Neural cell (in vitro differentiated cells): ENCODE measurements at regions not wholly inside any gene's neighbourhood (a gene's known extent, or its start where the extent isn't known, plus 50 kb on each side); places are given as distances from the start of the nearest gene placed in this dataset.

Source experiments
- H2AFZ ChIP-seq: fragments of 200-600, 300-800 bp; sonication (generic), shearing (Covaris generic); 2 replicates; pipeline ENCODE4 v1.6.0; 2014; ENCODE audit warnings: low read depth, mild to moderate bottlenecking, antibody characterized with exemption, low read length, moderate library complexity
- H3F3A ChIP-seq: fragments of 200-600 bp; shearing (Covaris generic); 2 replicates; pipeline ENCODE4 v1.6.1; 2016; ENCODE audit warnings: mild to moderate bottlenecking, moderate library complexity, mixed read lengths, antibody characterized with exemption, low read length; ENCODE audit not compliant: insufficient read depth, poor library complexity, severe bottlenecking
- H3K27ac ChIP-seq: fragments of 200-600, 300-800 bp; sonication (generic), shearing (Covaris generic); 2 replicates; pipeline ENCODE4 v1.5.1; 2014; ENCODE audit warnings: mild to moderate bottlenecking, low read length, moderate library complexity
- H3K27me3 ChIP-seq: fragments of 300-800, 200-600 bp; sonication (generic), shearing (Covaris generic); 2 replicates; pipeline ENCODE4 v1.6.0; 2014; ENCODE audit warnings: mild to moderate bottlenecking, low read depth, low read length, moderate library complexity; ENCODE audit not compliant: insufficient read depth
- H3K36me3 ChIP-seq: fragments of 300-800, 200-600 bp; sonication (generic), shearing (Covaris generic); 2 replicates; pipeline ENCODE4 v1.5.1; 2014; ENCODE audit warnings: mild to moderate bottlenecking, antibody characterized with exemption, low read length, moderate library complexity; ENCODE audit not compliant: insufficient read depth
- H3K4me2 ChIP-seq: fragments of 300-800, 200-600 bp; sonication (generic), shearing (Covaris generic); 2 replicates; pipeline ENCODE4 v1.6.0; 2014; ENCODE audit warnings: mild to moderate bottlenecking, low read length
- H3K4me3 ChIP-seq: fragments of 300-800, 200-600 bp; sonication (generic), shearing (Covaris generic); 2 replicates; pipeline ENCODE4 v1.5.1; 2014; ENCODE audit warnings: mild to moderate bottlenecking, low read length, moderate library complexity
- H3K79me2 ChIP-seq: fragments of 200-600 bp; shearing (Covaris generic); replicated peaks from 2 replicates; pipeline ENCODE4 v1.6.0; 2014; ENCODE audit warnings: mild to moderate bottlenecking, low read length, moderate library complexity; ENCODE audit not compliant: insufficient read depth
- H3K9ac ChIP-seq: fragments of 300-800, 200-600 bp; sonication (generic), shearing (Covaris generic); 2 replicates; pipeline ENCODE4 v1.6.1; 2016; ENCODE audit warnings: mild to moderate bottlenecking, low read length, mixed read lengths
- H3K9me2 ChIP-seq: fragments of 200-600 bp; shearing (Covaris generic); 2 replicates; pipeline ENCODE4 v1.6.1; 2016; ENCODE audit warnings: mild to moderate bottlenecking, low read length, mixed read lengths; ENCODE audit not compliant: insufficient read depth
- H3K9me3 ChIP-seq: fragments of 200-600, 300-800 bp; sonication (generic), shearing (Covaris generic); 2 replicates; pipeline ENCODE4 v1.6.1; 2016; ENCODE audit warnings: mild to moderate bottlenecking, mixed run types, low read length, moderate library complexity, mixed read lengths
- H4K20me1 ChIP-seq: fragments of 200-600 bp; shearing (Covaris generic); 2 replicates; pipeline ENCODE4 v1.6.1; 2016; ENCODE audit warnings: mild to moderate bottlenecking, mixed run types; ENCODE audit not compliant: insufficient read depth
- EP300 ChIP-seq: fragments of 450-650 bp; conservative IDR thresholded peaks from 2 replicates; pipeline ENCODE4 v1.6.1; 2014; ENCODE audit warnings: antibody characterized with exemption, mild to moderate bottlenecking, moderate library complexity; ENCODE audit not compliant: poor library complexity, severe bottlenecking
- EZH2 ChIP-seq: fragments of 200-600, 300-800 bp; shearing (Covaris generic), sonication (generic); IDR thresholded peaks from 2 replicates; pipeline ENCODE4 v1.6.1; 2014; ENCODE audit warnings: antibody characterized with exemption, low read length, borderline replicate concordance, mild to moderate bottlenecking; ENCODE audit not compliant: insufficient read depth, poor library complexity, severe bottlenecking
- MXI1 ChIP-seq: fragments of 450-650 bp; conservative IDR thresholded peaks from 2 replicates; pipeline ENCODE4 v1.6.1; 2014; ENCODE audit warnings: antibody characterized with exemption, mild to moderate bottlenecking; ENCODE audit not compliant: poor library complexity, severe bottlenecking
- POLR2AphosphoS5 ChIP-seq: IDR thresholded peaks from 2 replicates; pipeline ENCODE4 v1.6.1; 2012
- RAD21 ChIP-seq: fragments of 450-650 bp; conservative IDR thresholded peaks from 2 replicates; pipeline ENCODE4 v1.6.1; 2014; ENCODE audit warnings: antibody characterized with exemption, mild to moderate bottlenecking, moderate library complexity
- REST ChIP-seq: IDR thresholded peaks from 2 replicates; pipeline ENCODE4 v1.6.1; 2012; ENCODE audit warnings: borderline replicate concordance
- SMC3 ChIP-seq: fragments of 450-650 bp; conservative IDR thresholded peaks from 2 replicates; pipeline ENCODE4 v1.6.1; 2014; ENCODE audit warnings: antibody characterized with exemption, mild to moderate bottlenecking, moderate library complexity; ENCODE audit not compliant: poor library complexity
- TAF1 ChIP-seq: IDR thresholded peaks from 2 replicates; pipeline ENCODE4 v1.6.1; 2012; ENCODE audit warnings: low read depth

GRCh38 chr16:50868577-50868976 lies 126.7 kb downstream of the CYLD start:
- Histone ChIP-seq H3K9ac (no peak overlapping the region), H3K9me2 (no peaks in the 10 kb centered on the region), H3K27ac (no peak overlapping the region), H3K79me2 (no peaks in the 10 kb centered on the region), H3K36me3 (no peaks in the 10 kb centered on the region), H3F3A (no peaks in the 10 kb centered on the region), H3K4me3 (no peak overlapping the region), H3K27me3 (no peaks in the 10 kb centered on the region), H3K4me2 (no peak overlapping the region), H2AFZ (no peak overlapping the region), H3K9me3 (no peaks in the 10 kb centered on the region), H4K20me1 (no peaks in the 10 kb centered on the region)
- no peak for TF ChIP-seq TAF1
- no peak for TF ChIP-seq MXI1
- TF ChIP-seq EP300 = no peak
- TF ChIP-seq POLR2AphosphoS5 = no peak
- no peak for TF ChIP-seq RAD21
- no peak for TF ChIP-seq EZH2
- TF ChIP-seq SMC3 = no peak

GRCh38 chr16:50866806-50867205 lies 124.9 kb downstream of the CYLD start:
- Histone ChIP-seq H3K9me2 (no peaks in the 10 kb centered on the region), H4K20me1 (no peaks in the 10 kb centered on the region), H3K4me2 (no peak overlapping the region), H3K4me3 (no peak overlapping the region), H3K27ac (no peak overlapping the region), H3K9ac (no peak overlapping the region), H3K79me2 (no peaks in the 10 kb centered on the region), H3K27me3 (no peaks in the 10 kb centered on the region), H3K36me3 (no peaks in the 10 kb centered on the region), H3K9me3 (no peaks in the 10 kb centered on the region), H3F3A (no peaks in the 10 kb centered on the region), H2AFZ (no peak overlapping the region)
- no peak for TF ChIP-seq SMC3
- TF ChIP-seq TAF1 = no peak
- no peak for TF ChIP-seq MXI1
- TF ChIP-seq REST = no peak
- no peak for TF ChIP-seq EZH2

- no peaks in the 10 kb centered on the region for H3K27me3 ChIP-seq
Observed at GRCh38 chr16:50864386-50864785, 122.5 kb downstream of the CYLD start.

More at GRCh38 chr16:50864386-50864785, 122.5 kb downstream of the CYLD start:
- no peak overlapping the region for H3K27ac ChIP-seq
- TF ChIP-seq REST = no peak
- TF ChIP-seq SMC3 = no peak
- TF ChIP-seq EP300 = no peak
- no peaks in the 10 kb centered on the region for H3K79me2 ChIP-seq
- H3F3A ChIP-seq = no peaks in the 10 kb centered on the region
- no peaks in the 10 kb centered on the region for H4K20me1 ChIP-seq
- no peak overlapping the region for H3K4me2 ChIP-seq
- no peaks in the 10 kb centered on the region for H3K36me3 ChIP-seq
- H3K9ac ChIP-seq = no peak overlapping the region
- H3K4me3 ChIP-seq = no peak overlapping the region
- H3K9me2 ChIP-seq = no peaks in the 10 kb centered on the region
- H3K9me3 ChIP-seq = no peaks in the 10 kb centered on the region
- no peak overlapping the region for H2AFZ ChIP-seq
